Neural cell (in vitro differentiated cells): ENCODE measurements at regions not wholly inside any gene's neighbourhood (a gene's known extent, or its start where the extent isn't known, plus 50 kb on each side); places are given as distances from the start of the nearest gene placed in this dataset.

Experiments
- H2AFZ ChIP-seq: fragments of 200-600, 300-800 bp; sonication (generic), shearing (Covaris generic); 2 replicates; pipeline ENCODE4 v1.6.0; 2014; ENCODE audit warnings: low read depth, mild to moderate bottlenecking, antibody characterized with exemption, low read length, moderate library complexity
- H3F3A ChIP-seq: fragments of 200-600 bp; shearing (Covaris generic); 2 replicates; pipeline ENCODE4 v1.6.1; 2016; ENCODE audit warnings: mild to moderate bottlenecking, moderate library complexity, mixed read lengths, antibody characterized with exemption, low read length; ENCODE audit not compliant: insufficient read depth, poor library complexity, severe bottlenecking
- H3K27ac ChIP-seq: fragments of 200-600, 300-800 bp; sonication (generic), shearing (Covaris generic); 2 replicates; pipeline ENCODE4 v1.5.1; 2014; ENCODE audit warnings: mild to moderate bottlenecking, low read length, moderate library complexity
- H3K27me3 ChIP-seq: fragments of 300-800, 200-600 bp; sonication (generic), shearing (Covaris generic); 2 replicates; pipeline ENCODE4 v1.6.0; 2014; ENCODE audit warnings: mild to moderate bottlenecking, low read depth, low read length, moderate library complexity; ENCODE audit not compliant: insufficient read depth
- H3K36me3 ChIP-seq: fragments of 300-800, 200-600 bp; sonication (generic), shearing (Covaris generic); 2 replicates; pipeline ENCODE4 v1.5.1; 2014; ENCODE audit warnings: mild to moderate bottlenecking, antibody characterized with exemption, low read length, moderate library complexity; ENCODE audit not compliant: insufficient read depth
- H3K4me2 ChIP-seq: fragments of 300-800, 200-600 bp; sonication (generic), shearing (Covaris generic); 2 replicates; pipeline ENCODE4 v1.6.0; 2014; ENCODE audit warnings: mild to moderate bottlenecking, low read length
- H3K4me3 ChIP-seq: fragments of 300-800, 200-600 bp; sonication (generic), shearing (Covaris generic); 2 replicates; pipeline ENCODE4 v1.5.1; 2014; ENCODE audit warnings: mild to moderate bottlenecking, low read length, moderate library complexity
- H3K79me2 ChIP-seq: fragments of 200-600 bp; shearing (Covaris generic); replicated peaks from 2 replicates; pipeline ENCODE4 v1.6.0; 2014; ENCODE audit warnings: mild to moderate bottlenecking, low read length, moderate library complexity; ENCODE audit not compliant: insufficient read depth
- H3K9ac ChIP-seq: fragments of 300-800, 200-600 bp; sonication (generic), shearing (Covaris generic); 2 replicates; pipeline ENCODE4 v1.6.1; 2016; ENCODE audit warnings: mild to moderate bottlenecking, low read length, mixed read lengths
- H3K9me2 ChIP-seq: fragments of 200-600 bp; shearing (Covaris generic); 2 replicates; pipeline ENCODE4 v1.6.1; 2016; ENCODE audit warnings: mild to moderate bottlenecking, low read length, mixed read lengths; ENCODE audit not compliant: insufficient read depth
- H3K9me3 ChIP-seq: fragments of 200-600, 300-800 bp; sonication (generic), shearing (Covaris generic); 2 replicates; pipeline ENCODE4 v1.6.1; 2016; ENCODE audit warnings: mild to moderate bottlenecking, mixed run types, low read length, moderate library complexity, mixed read lengths
- H4K20me1 ChIP-seq: fragments of 200-600 bp; shearing (Covaris generic); 2 replicates; pipeline ENCODE4 v1.6.1; 2016; ENCODE audit warnings: mild to moderate bottlenecking, mixed run types; ENCODE audit not compliant: insufficient read depth
- CTCF ChIP-seq: fragments of 450-650 bp; IDR thresholded peaks from 2 replicates; pipeline ENCODE4 v1.5.1; 2014; ENCODE audit warnings: antibody characterized with exemption, mild to moderate bottlenecking, moderate library complexity; ENCODE audit not compliant: poor library complexity, severe bottlenecking
- EP300 ChIP-seq: fragments of 450-650 bp; conservative IDR thresholded peaks from 2 replicates; pipeline ENCODE4 v1.6.1; 2014; ENCODE audit warnings: antibody characterized with exemption, mild to moderate bottlenecking, moderate library complexity; ENCODE audit not compliant: poor library complexity, severe bottlenecking
- EZH2 ChIP-seq: fragments of 200-600, 300-800 bp; shearing (Covaris generic), sonication (generic); IDR thresholded peaks from 2 replicates; pipeline ENCODE4 v1.6.1; 2014; ENCODE audit warnings: antibody characterized with exemption, low read length, borderline replicate concordance, mild to moderate bottlenecking; ENCODE audit not compliant: insufficient read depth, poor library complexity, severe bottlenecking
- MXI1 ChIP-seq: fragments of 450-650 bp; conservative IDR thresholded peaks from 2 replicates; pipeline ENCODE4 v1.6.1; 2014; ENCODE audit warnings: antibody characterized with exemption, mild to moderate bottlenecking; ENCODE audit not compliant: poor library complexity, severe bottlenecking
- POLR2AphosphoS5 ChIP-seq: IDR thresholded peaks from 2 replicates; pipeline ENCODE4 v1.6.1; 2012
- RAD21 ChIP-seq: fragments of 450-650 bp; conservative IDR thresholded peaks from 2 replicates; pipeline ENCODE4 v1.6.1; 2014; ENCODE audit warnings: antibody characterized with exemption, mild to moderate bottlenecking, moderate library complexity
- SMC3 ChIP-seq: fragments of 450-650 bp; conservative IDR thresholded peaks from 2 replicates; pipeline ENCODE4 v1.6.1; 2014; ENCODE audit warnings: antibody characterized with exemption, mild to moderate bottlenecking, moderate library complexity; ENCODE audit not compliant: poor library complexity
- TAF1 ChIP-seq: IDR thresholded peaks from 2 replicates; pipeline ENCODE4 v1.6.1; 2012; ENCODE audit warnings: low read depth
- TF ChIP-seq, protein P1 (sequence below): IDR thresholded peaks from 2 replicates; pipeline ENCODE4 v1.6.1; 2012; ENCODE audit warnings: borderline replicate concordance

GRCh38 chr2:239793086-239793485 is 232.1 kb downstream of the NDUFA10 start:
- TF ChIP-seq MXI1 = no peak
- no peak for TF ChIP-seq SMC3
- no peak for TF ChIP-seq RAD21
- TF ChIP-seq POLR2AphosphoS5 = no peak
- TF ChIP-seq EZH2 = no peak
- TF ChIP-seq, protein P1, sequence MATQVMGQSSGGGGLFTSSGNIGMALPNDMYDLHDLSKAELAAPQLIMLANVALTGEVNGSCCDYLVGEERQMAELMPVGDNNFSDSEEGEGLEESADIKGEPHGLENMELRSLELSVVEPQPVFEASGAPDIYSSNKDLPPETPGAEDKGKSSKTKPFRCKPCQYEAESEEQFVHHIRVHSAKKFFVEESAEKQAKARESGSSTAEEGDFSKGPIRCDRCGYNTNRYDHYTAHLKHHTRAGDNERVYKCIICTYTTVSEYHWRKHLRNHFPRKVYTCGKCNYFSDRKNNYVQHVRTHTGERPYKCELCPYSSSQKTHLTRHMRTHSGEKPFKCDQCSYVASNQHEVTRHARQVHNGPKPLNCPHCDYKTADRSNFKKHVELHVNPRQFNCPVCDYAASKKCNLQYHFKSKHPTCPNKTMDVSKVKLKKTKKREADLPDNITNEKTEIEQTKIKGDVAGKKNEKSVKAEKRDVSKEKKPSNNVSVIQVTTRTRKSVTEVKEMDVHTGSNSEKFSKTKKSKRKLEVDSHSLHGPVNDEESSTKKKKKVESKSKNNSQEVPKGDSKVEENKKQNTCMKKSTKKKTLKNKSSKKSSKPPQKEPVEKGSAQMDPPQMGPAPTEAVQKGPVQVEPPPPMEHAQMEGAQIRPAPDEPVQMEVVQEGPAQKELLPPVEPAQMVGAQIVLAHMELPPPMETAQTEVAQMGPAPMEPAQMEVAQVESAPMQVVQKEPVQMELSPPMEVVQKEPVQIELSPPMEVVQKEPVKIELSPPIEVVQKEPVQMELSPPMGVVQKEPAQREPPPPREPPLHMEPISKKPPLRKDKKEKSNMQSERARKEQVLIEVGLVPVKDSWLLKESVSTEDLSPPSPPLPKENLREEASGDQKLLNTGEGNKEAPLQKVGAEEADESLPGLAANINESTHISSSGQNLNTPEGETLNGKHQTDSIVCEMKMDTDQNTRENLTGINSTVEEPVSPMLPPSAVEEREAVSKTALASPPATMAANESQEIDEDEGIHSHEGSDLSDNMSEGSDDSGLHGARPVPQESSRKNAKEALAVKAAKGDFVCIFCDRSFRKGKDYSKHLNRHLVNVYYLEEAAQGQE = no peak
- TF ChIP-seq CTCF = no peak
- TF ChIP-seq TAF1 = no peak
- TF ChIP-seq EP300 = no peak
- Histone ChIP-seq H3K9me2 (no peaks in the 10 kb centered on the region), H3K4me2 (no peak overlapping the region), H3K36me3 (no peaks in the 10 kb centered on the region), H3K27me3 (no peaks in the 10 kb centered on the region), H3K27ac (no peak overlapping the region), H3F3A (no peaks in the 10 kb centered on the region), H3K79me2 (no peaks in the 10 kb centered on the region), H3K9me3 (no peaks in the 10 kb centered on the region), H3K9ac (no peak overlapping the region), H4K20me1 (no peaks in the 10 kb centered on the region), H3K4me3 (no peak overlapping the region), H2AFZ (no peak overlapping the region)

- Histone ChIP-seq H3K79me2 (no peaks in the 10 kb centered on the region), H3K9me3 (no peaks in the 10 kb centered on the region), H3K9ac (no peak overlapping the region), H3K9me2 (no peaks in the 10 kb centered on the region), H3K27ac (no peak overlapping the region), H3K4me3 (no peak overlapping the region), H4K20me1 (no peaks in the 10 kb centered on the region), H3K27me3 (peaks cover 5% of the 10 kb centered on the region), H3K36me3 (no peaks in the 10 kb centered on the region), H2AFZ (no peak overlapping the region), H3F3A (no peaks in the 10 kb centered on the region), H3K4me2 (no peak overlapping the region)
- no peak for TF ChIP-seq TAF1
- TF ChIP-seq RAD21 = no peak
- no peak for TF ChIP-seq POLR2AphosphoS5
- TF ChIP-seq EZH2 = no peak
- TF ChIP-seq EP300 = no peak
- TF ChIP-seq CTCF = no peak
- no peak for TF ChIP-seq MXI1
- TF ChIP-seq, protein P1 = no peak
- TF ChIP-seq SMC3 = no peak
Measured at GRCh38 chr2:239792405-239793084, 232.6 kb downstream of the NDUFA10 start.
